ENCODE measurements at regions not wholly inside any gene's neighbourhood (a gene's known extent, or its start where the extent isn't known, plus 50 kb on each side); places are given as distances from the start of the nearest gene placed in this dataset.

- BruUV-seq (replicated peaks), result no TSS peak
These were observed 268.0 kb downstream of the CCDC59 start for GRCh38 chr12:82090165-82090564.

GRCh38 chr12:82089369-82090121, 268.6 kb downstream of the CCDC59 start:
- no peaks in the 10 kb centered on the region for H3K27me3 ChIP-seq (replicated peaks; ENCODE audit: insufficient read depth, low read depth, low read length, poor library complexity)
- H3K4me3 ChIP-seq (ENCODE audit: low read depth, low read length, poor library complexity, severe bottlenecking), result no peak overlapping the region
- intact Hi-C loops (cut with micrococcal nuclease; ENCODE audit: unreplicated experiment), result no loop called here
- H3K4me1 ChIP-seq (ENCODE audit: insufficient read depth, low read length, poor library complexity, severe bottlenecking), result no peaks in the 10 kb centered on the region
- no peak overlapping the region for H3K27ac ChIP-seq (ENCODE audit: low read depth, low read length, poor library complexity, severe bottlenecking)
- ChIA-PET CTCF (no interaction called here), POLR2A (ENCODE audit: low non-redundant PET) (no interaction called here)
- BruUV-seq (replicated peaks), result no TSS peak
- no peak for DNase-seq (ENCODE audit: low spot score)
- TF ChIP-seq CTCF (conservative IDR thresholded peaks at IDR 0.05; ENCODE audit: low read depth, low read length), result no peak
- no peak for TF ChIP-seq EZH2 (IDR thresholded peaks at IDR 0.05; ENCODE audit: borderline replicate concordance, low read depth, low read length, poor library complexity, severe bottlenecking)
- H3K9me3 ChIP-seq (ENCODE audit: low read depth, low read length, poor library complexity, severe bottlenecking), result no peaks in the 10 kb centered on the region
- H3K36me3 ChIP-seq (ENCODE audit: insufficient read depth, low read length, poor library complexity, severe bottlenecking), result no peaks in the 10 kb centered on the region

More at GRCh38 chr12:82090165-82090564, 268.0 kb downstream of the CCDC59 start:
- CTCF ChIA-PET, result no interaction called here
- H3K27ac ChIP-seq (ENCODE audit: low read depth, low read length, poor library complexity, severe bottlenecking), result no peak overlapping the region
- H3K4me3 ChIP-seq (ENCODE audit: low read depth, low read length, poor library complexity, severe bottlenecking), result no peak overlapping the region
- H3K27me3 ChIP-seq (replicated peaks; ENCODE audit: insufficient read depth, low read depth, low read length, poor library complexity), result no peaks in the 10 kb centered on the region
- DNase-seq (ENCODE audit: low spot score), result no peak
- TF ChIP-seq CTCF (conservative IDR thresholded peaks at IDR 0.05; ENCODE audit: low read depth, low read length) (no peak), EZH2 (IDR thresholded peaks at IDR 0.05; ENCODE audit: borderline replicate concordance, low read depth, low read length, poor library complexity, severe bottlenecking) (no peak)
- no peaks in the 10 kb centered on the region for H3K9me3 ChIP-seq (ENCODE audit: low read depth, low read length, poor library complexity, severe bottlenecking)
- intact Hi-C loops (cut with micrococcal nuclease; ENCODE audit: unreplicated experiment), result no loop called here
- H3K36me3 ChIP-seq (ENCODE audit: insufficient read depth, low read length, poor library complexity, severe bottlenecking), result no peaks in the 10 kb centered on the region
- no peaks in the 10 kb centered on the region for H3K4me1 ChIP-seq (ENCODE audit: insufficient read depth, low read length, poor library complexity, severe bottlenecking)
- POLR2A ChIA-PET (ENCODE audit: low non-redundant PET), result no interaction called here

GRCh38 chr12:82082501-82082900, 275.7 kb downstream of the CCDC59 start:
- Histone ChIP-seq H3K9me3 (ENCODE audit: low read depth, low read length, poor library complexity, severe bottlenecking) (no peaks in the 10 kb centered on the region), H3K36me3 (ENCODE audit: insufficient read depth, low read length, poor library complexity, severe bottlenecking) (no peaks in the 10 kb centered on the region), H3K27me3 (replicated peaks; ENCODE audit: insufficient read depth, low read depth, low read length, poor library complexity) (no peaks in the 10 kb centered on the region), H3K4me3 (ENCODE audit: low read depth, low read length, poor library complexity, severe bottlenecking) (no peak overlapping the region), H3K27ac (ENCODE audit: low read depth, low read length, poor library complexity, severe bottlenecking) (no peak overlapping the region), H3K4me1 (ENCODE audit: insufficient read depth, low read length, poor library complexity, severe bottlenecking) (no peaks in the 10 kb centered on the region)
- BruUV-seq (replicated peaks), result no TSS peak
- ChIA-PET CTCF (no interaction called here), POLR2A (ENCODE audit: low non-redundant PET) (no interaction called here)
- TF ChIP-seq EZH2 (IDR thresholded peaks at IDR 0.05; ENCODE audit: borderline replicate concordance, low read depth, low read length, poor library complexity, severe bottlenecking), result no peak
- no peak for TF ChIP-seq CTCF (conservative IDR thresholded peaks at IDR 0.05; ENCODE audit: low read depth, low read length)
- intact Hi-C loops (cut with micrococcal nuclease; ENCODE audit: unreplicated experiment), result no loop called here
- DNase-seq (ENCODE audit: low spot score), result no peak

Measured in A673 (cell line).